ENCODE measurements at regions not wholly inside any gene's neighbourhood (a gene's known extent, or its start where the extent isn't known, plus 50 kb on each side); places are given as distances from the start of the nearest gene placed in this dataset.

DNA sequence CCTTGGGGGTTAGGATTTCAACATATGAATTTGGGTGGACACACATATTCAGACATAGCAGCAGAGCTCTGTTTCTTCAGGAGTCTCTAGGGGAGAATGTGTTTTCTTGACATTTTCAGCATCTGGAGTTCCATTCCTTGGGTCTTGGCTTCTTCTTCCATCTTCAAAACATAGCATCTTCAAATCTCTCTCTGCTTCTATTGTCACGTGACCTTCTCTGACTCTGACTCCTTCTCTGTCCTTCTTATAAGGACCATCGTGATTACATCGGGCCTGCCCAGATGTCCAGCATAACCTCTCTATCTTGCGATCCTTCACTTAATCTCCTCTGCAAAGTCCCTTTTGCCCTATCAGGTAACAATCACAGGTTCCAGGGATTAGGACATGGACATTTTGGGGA lies 101.0 kb upstream of the CHD6 start:
- TF ChIP-seq BRCA1 (IDR thresholded peaks at IDR 0.05; ENCODE audit: low read depth, low read length): no peak
- no peak for TF ChIP-seq CREB1 (IDR thresholded peaks at IDR 0.05; ENCODE audit: low read depth)
- TF ChIP-seq CTCF (IDR thresholded peaks at IDR 0.05 in 2 of 3, conservative IDR thresholded peaks at IDR 0.05 in 1 of 3; ENCODE audit: control insufficient read depth in 2 of 3, extremely low read depth in 1 of 3, insufficient read depth in 1 of 3, low read depth in 3 of 3, low read length in 3 of 3): no peak
- no peak for TF ChIP-seq SIN3A (IDR thresholded peaks at IDR 0.05; ENCODE audit: low read depth, low read length)
- TF ChIP-seq RAD51 (IDR thresholded peaks at IDR 0.05): peak; percentile 47; the same call in 1 of the 2 replicates
- TF ChIP-seq ATF3 (IDR thresholded peaks at IDR 0.05; ENCODE audit: borderline replicate concordance, extremely low read depth, low read depth, low read length): no peak
- TF ChIP-seq GABPA (IDR thresholded peaks at IDR 0.05; ENCODE audit: low read depth): no peak
